ENCODE measurements at regions not wholly inside any gene's neighbourhood (a gene's known extent, or its start where the extent isn't known, plus 50 kb on each side); places are given as distances from the start of the nearest gene placed in this dataset.

- no peaks in the 10 kb centered on the region for H3K27me3 ChIP-seq (ENCODE audit: control insufficient read depth, insufficient read depth, low read length)
- DNase-seq: no peak
- H3K4me3 ChIP-seq (ENCODE audit: insufficient read depth, low read depth, low read length): no peak overlapping the region
- no peaks in the 10 kb centered on the region for H3K36me3 ChIP-seq (replicated peaks; ENCODE audit: control insufficient read depth, insufficient read depth, low read length)
Observed at GRCh38 chr4:138689187-138689586, 326.4 kb upstream of the NOCT start.

- Histone ChIP-seq H3K36me3 (replicated peaks; ENCODE audit: control insufficient read depth, insufficient read depth, low read length) (no peaks in the 10 kb centered on the region), H3K27me3 (ENCODE audit: control insufficient read depth, insufficient read depth, low read length) (no peaks in the 10 kb centered on the region), H3K4me3 (ENCODE audit: insufficient read depth, low read depth, low read length) (no peak overlapping the region)
- DNase-seq: no peak
Observed at GRCh38 chr4:138688408-138689085, 327.0 kb upstream of the NOCT start.

- no peaks in the 10 kb centered on the region for H3K36me3 ChIP-seq (replicated peaks; ENCODE audit: control insufficient read depth, insufficient read depth, low read length)
- H3K27me3 ChIP-seq (ENCODE audit: control insufficient read depth, insufficient read depth, low read length): no peaks in the 10 kb centered on the region
- no peak for DNase-seq
- no peak overlapping the region for H3K4me3 ChIP-seq (ENCODE audit: insufficient read depth, low read depth, low read length)
Observed at GRCh38 chr4:138686106-138686835, 329.3 kb upstream of the NOCT start.

- DNase-seq: no peak
- no peaks in the 10 kb centered on the region for H3K36me3 ChIP-seq (replicated peaks; ENCODE audit: control insufficient read depth, insufficient read depth, low read length)
- H3K27me3 ChIP-seq (ENCODE audit: control insufficient read depth, insufficient read depth, low read length): no peaks in the 10 kb centered on the region
- no peak overlapping the region for H3K4me3 ChIP-seq (ENCODE audit: insufficient read depth, low read depth, low read length)
Observed at GRCh38 chr4:138685316-138685715, 330.3 kb upstream of the NOCT start.

- H3K27me3 ChIP-seq (ENCODE audit: control insufficient read depth, insufficient read depth, low read length): no peaks in the 10 kb centered on the region
- no peak overlapping the region for H3K4me3 ChIP-seq (ENCODE audit: insufficient read depth, low read depth, low read length)
- DNase-seq: peak; percentile 35
- no peaks in the 10 kb centered on the region for H3K36me3 ChIP-seq (replicated peaks; ENCODE audit: control insufficient read depth, insufficient read depth, low read length)
Observed at GRCh38 chr4:138680989-138681604, 334.5 kb upstream of the NOCT start.

GRCh38 chr4:138680256-138680655, 335.3 kb upstream of the NOCT start:
- Histone ChIP-seq H3K36me3 (replicated peaks; ENCODE audit: control insufficient read depth, insufficient read depth, low read length) (no peaks in the 10 kb centered on the region), H3K4me3 (ENCODE audit: insufficient read depth, low read depth, low read length) (no peak overlapping the region), H3K27me3 (ENCODE audit: control insufficient read depth, insufficient read depth, low read length) (no peaks in the 10 kb centered on the region)
- no peak for DNase-seq

- DNase-seq: no peak
- H3K27me3 ChIP-seq (ENCODE audit: control insufficient read depth, insufficient read depth, low read length): no peaks in the 10 kb centered on the region
- no peak overlapping the region for H3K4me3 ChIP-seq (ENCODE audit: insufficient read depth, low read depth, low read length)
- H3K36me3 ChIP-seq (replicated peaks; ENCODE audit: control insufficient read depth, insufficient read depth, low read length): no peaks in the 10 kb centered on the region
Observed at GRCh38 chr4:138678985-138679746, 336.4 kb upstream of the NOCT start.

GRCh38 chr4:138677748-138678147, 337.8 kb upstream of the NOCT start:
- no peak for DNase-seq
- no peak overlapping the region for H3K4me3 ChIP-seq (ENCODE audit: insufficient read depth, low read depth, low read length)
- no peaks in the 10 kb centered on the region for H3K27me3 ChIP-seq (ENCODE audit: control insufficient read depth, insufficient read depth, low read length)
- no peaks in the 10 kb centered on the region for H3K36me3 ChIP-seq (replicated peaks; ENCODE audit: control insufficient read depth, insufficient read depth, low read length)

GRCh38 chr4:138677212-138677611, 338.4 kb upstream of the NOCT start:
- Histone ChIP-seq H3K27me3 (ENCODE audit: control insufficient read depth, insufficient read depth, low read length) (no peaks in the 10 kb centered on the region), H3K4me3 (ENCODE audit: insufficient read depth, low read depth, low read length) (no peak overlapping the region), H3K36me3 (replicated peaks; ENCODE audit: control insufficient read depth, insufficient read depth, low read length) (no peaks in the 10 kb centered on the region)
- DNase-seq: no peak

- Histone ChIP-seq H3K4me3 (ENCODE audit: insufficient read depth, low read depth, low read length) (no peak overlapping the region), H3K36me3 (replicated peaks; ENCODE audit: control insufficient read depth, insufficient read depth, low read length) (no peaks in the 10 kb centered on the region), H3K27me3 (ENCODE audit: control insufficient read depth, insufficient read depth, low read length) (no peaks in the 10 kb centered on the region)
- no peak for DNase-seq
Observed at GRCh38 chr4:138675685-138676084, 339.9 kb upstream of the NOCT start.

GRCh38 chr4:138674209-138674608, 341.4 kb upstream of the NOCT start:
- Histone ChIP-seq H3K27me3 (ENCODE audit: control insufficient read depth, insufficient read depth, low read length) (no peaks in the 10 kb centered on the region), H3K4me3 (ENCODE audit: insufficient read depth, low read depth, low read length) (no peak overlapping the region), H3K36me3 (replicated peaks; ENCODE audit: control insufficient read depth, insufficient read depth, low read length) (no peaks in the 10 kb centered on the region)
- no peak for DNase-seq

GRCh38 chr4:138673053-138673452, 342.5 kb upstream of the NOCT start:
- H3K27me3 ChIP-seq (ENCODE audit: control insufficient read depth, insufficient read depth, low read length): no peaks in the 10 kb centered on the region
- DNase-seq: no peak
- no peak overlapping the region for H3K4me3 ChIP-seq (ENCODE audit: insufficient read depth, low read depth, low read length)
- H3K36me3 ChIP-seq (replicated peaks; ENCODE audit: control insufficient read depth, insufficient read depth, low read length): no peaks in the 10 kb centered on the region

GRCh38 chr4:138672393-138672976, 343.1 kb upstream of the NOCT start:
- H3K36me3 ChIP-seq (replicated peaks; ENCODE audit: control insufficient read depth, insufficient read depth, low read length): no peaks in the 10 kb centered on the region

GRCh38 chr4:138671606-138672084, 343.9 kb upstream of the NOCT start:
- Histone ChIP-seq H3K4me3 (ENCODE audit: insufficient read depth, low read depth, low read length) (no peak overlapping the region), H3K36me3 (replicated peaks; ENCODE audit: control insufficient read depth, insufficient read depth, low read length) (no peaks in the 10 kb centered on the region), H3K27me3 (ENCODE audit: control insufficient read depth, insufficient read depth, low read length) (no peaks in the 10 kb centered on the region)
- DNase-seq: no peak

More at GRCh38 chr4:138672393-138672976, 343.1 kb upstream of the NOCT start:
- DNase-seq: no peak
- H3K27me3 ChIP-seq (ENCODE audit: control insufficient read depth, insufficient read depth, low read length): no peaks in the 10 kb centered on the region
- no peak overlapping the region for H3K4me3 ChIP-seq (ENCODE audit: insufficient read depth, low read depth, low read length)
